KOPT-K1 (cell line): ENCODE measurements at regions not wholly inside any gene's neighbourhood (a gene's known extent, or its start where the extent isn't known, plus 50 kb on each side); places are given as distances from the start of the nearest gene placed in this dataset.

Experiments used
- H3K27ac ChIP-seq: fragments of 200-600 bp; sonication (generic); 2 replicates; pipeline ENCODE4 v1.5.1; 2016; ENCODE audit warnings: antibody characterized with exemption, mild to moderate bottlenecking, low read depth, low read length; ENCODE audit not compliant: poor library complexity, severe bottlenecking
- H3K36me3 ChIP-seq: fragments of 200-600 bp; sonication (generic); 2 replicates; pipeline ENCODE4 v1.5.1; 2017; ENCODE audit warnings: antibody characterized with exemption, mild to moderate bottlenecking, low read length, moderate library complexity; ENCODE audit not compliant: insufficient read depth
- H3K9me3 ChIP-seq: fragments of 200-600 bp; sonication (generic); 2 replicates; pipeline ENCODE4 v1.5.1; 2017; ENCODE audit warnings: antibody characterized with exemption, low read length, mild to moderate bottlenecking; ENCODE audit not compliant: insufficient read depth, poor library complexity, severe bottlenecking

- no peak overlapping the region for H3K27ac ChIP-seq
- no peaks in the 10 kb centered on the region for H3K9me3 ChIP-seq
- H3K36me3 ChIP-seq: no peaks in the 10 kb centered on the region
Measured at GRCh38 chr1:219109424-219110018, 64.2 kb upstream of the LYPLAL1 start.

- Histone ChIP-seq H3K27ac (no peak overlapping the region), H3K36me3 (no peaks in the 10 kb centered on the region), H3K9me3 (no peaks in the 10 kb centered on the region)
Measured at GRCh38 chr1:219113261-219113660, 60.4 kb upstream of the LYPLAL1 start.

DNA sequence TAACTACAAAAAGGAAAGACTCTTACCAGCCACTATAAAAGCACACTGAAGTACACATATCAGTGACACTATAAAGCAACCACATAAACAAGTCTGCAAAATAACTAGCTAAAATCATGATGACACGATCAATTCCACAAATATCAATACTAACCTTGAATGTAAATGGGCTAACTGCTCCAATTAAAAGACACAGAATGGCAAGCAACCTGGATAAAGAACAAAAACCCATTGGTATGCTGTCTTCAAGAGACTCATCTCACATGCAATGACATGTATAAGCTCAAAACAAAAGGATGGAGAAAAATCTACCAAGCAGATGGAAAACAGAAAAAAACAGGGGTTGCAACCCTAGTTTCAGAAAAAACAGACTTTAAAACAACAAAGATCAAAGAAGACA is 59.7 kb upstream of the LYPLAL1 start:
- H3K27ac ChIP-seq: no peak overlapping the region
- no peaks in the 10 kb centered on the region for H3K36me3 ChIP-seq
- no peaks in the 10 kb centered on the region for H3K9me3 ChIP-seq

DNA sequence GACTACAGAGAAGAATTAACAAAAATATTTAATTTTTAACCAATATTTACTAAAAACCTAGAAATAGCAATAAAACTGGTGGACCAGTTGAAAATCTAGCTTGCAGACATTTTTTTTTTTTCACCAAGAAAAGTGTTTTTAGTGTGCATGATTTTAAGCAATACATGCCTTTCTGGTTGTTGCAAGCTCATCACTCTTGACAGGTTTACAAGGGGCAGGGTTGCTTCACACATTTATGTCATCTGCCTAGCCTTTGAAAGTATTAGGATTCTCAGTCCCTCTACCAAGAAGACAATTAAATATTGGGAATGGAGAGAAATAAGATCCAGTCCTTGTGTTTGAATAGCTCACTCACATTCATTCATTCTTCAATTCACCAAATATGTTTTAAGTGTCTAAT is 53.8 kb upstream of the LYPLAL1 start:
- H3K9me3 ChIP-seq: no peaks in the 10 kb centered on the region
- H3K36me3 ChIP-seq: no peaks in the 10 kb centered on the region
- H3K27ac ChIP-seq: no peak overlapping the region

DNA sequence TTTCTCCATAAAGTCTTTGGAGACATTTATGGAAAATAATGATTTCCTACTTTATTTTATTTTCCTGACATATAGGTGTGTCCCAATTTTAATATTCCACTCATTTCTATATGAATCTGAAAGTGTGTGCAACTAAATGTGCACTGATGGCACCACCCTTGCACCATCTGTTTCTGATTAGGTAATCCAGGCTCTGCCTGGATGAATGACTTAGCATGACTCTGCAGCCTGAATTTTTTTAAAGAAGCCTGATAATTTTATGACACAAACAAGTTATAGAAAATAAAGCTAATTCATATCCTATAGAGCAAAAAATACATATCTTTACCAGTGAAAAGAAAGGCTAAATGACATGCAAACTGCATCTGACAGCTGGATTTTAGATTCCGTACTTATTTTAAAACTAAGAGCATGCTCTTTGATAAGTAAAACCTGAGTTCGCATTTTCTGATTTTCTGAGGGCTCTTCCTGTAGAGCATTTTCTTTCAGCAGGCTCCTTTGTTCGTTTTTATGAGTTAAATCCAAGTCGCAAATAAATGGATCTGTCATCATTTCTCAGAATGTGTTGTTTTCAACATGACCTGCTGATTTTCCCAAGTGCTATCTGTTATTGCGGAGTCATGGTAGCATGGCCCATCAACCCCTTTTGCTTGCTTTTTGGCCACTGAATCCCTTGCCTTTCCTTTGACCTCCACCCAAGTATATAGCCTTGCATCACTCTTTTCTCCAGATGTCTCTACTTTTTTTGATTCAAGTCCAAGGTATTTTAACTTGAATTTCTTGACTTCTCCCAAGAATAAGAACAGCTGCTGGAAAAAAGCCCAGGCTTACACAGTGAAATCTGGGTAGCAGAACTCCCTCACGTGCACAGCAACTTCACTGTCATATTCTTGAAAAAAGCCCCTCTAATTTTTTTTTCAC is 52.8 kb upstream of the LYPLAL1 start:
- H3K27ac ChIP-seq: no peak overlapping the region
- H3K36me3 ChIP-seq: no peaks in the 10 kb centered on the region
- H3K9me3 ChIP-seq: no peaks in the 10 kb centered on the region

- H3K9me3 ChIP-seq: no peaks in the 10 kb centered on the region
- no peak overlapping the region for H3K27ac ChIP-seq
- H3K36me3 ChIP-seq: no peaks in the 10 kb centered on the region
Measured at GRCh38 chr1:219121679-219122078, 52.0 kb upstream of the LYPLAL1 start.

DNA sequence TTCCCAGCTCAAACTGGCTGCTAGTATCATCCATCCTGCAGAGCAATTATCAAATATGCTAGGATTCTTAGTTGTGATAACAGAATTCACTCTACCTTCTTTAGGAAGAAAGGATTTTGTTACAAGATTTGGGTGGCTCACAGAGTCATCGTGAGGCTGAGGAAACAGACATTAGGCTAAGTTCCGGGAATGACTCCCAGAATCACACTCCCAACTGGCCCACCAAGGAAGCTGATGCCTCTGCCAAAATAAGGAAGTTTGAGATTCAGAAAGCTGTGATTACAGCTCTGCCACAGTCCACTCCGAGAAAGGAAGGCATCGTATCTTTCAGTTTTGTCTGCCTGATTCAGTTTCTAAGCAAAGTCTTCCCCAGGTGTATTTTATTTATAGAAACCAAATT is 50.6 kb upstream of the LYPLAL1 start:
- Histone ChIP-seq H3K27ac (no peak overlapping the region), H3K9me3 (no peaks in the 10 kb centered on the region), H3K36me3 (no peaks in the 10 kb centered on the region)
